GM12878 (cell line): ENCODE measurements at regions not wholly inside any gene's neighbourhood (a gene's known extent, or its start where the extent isn't known, plus 50 kb on each side); places are given as distances from the start of the nearest gene placed in this dataset.

Source experiments
- ATAC-seq: fragments of 200-7000 bp; cut with Tn5 transposase; 3 replicates; pipeline ENCODE4 v1.9.1; 2020; ENCODE audit warnings: mild to moderate bottlenecking, moderate library complexity
- BruUV-seq: library from RNA; stranded (reverse); fragments of 400-500 nt; replicated peaks from 2 replicates; lab custom pipeline; 2021; lab: Mats Ljungman, UMichigan
- CTCF ChIA-PET: fragments of 300-600 bp; sonication (Branson Sonifier 250); formaldehyde crosslinking; extraction: SDS; loops from one replicate; lab custom pipeline; 2021; ENCODE audit warnings: inconsistent platforms; lab: Yijun Ruan, JAX
- POLR2A ChIA-PET: fragments of 350-600 bp; formaldehyde crosslinking; extraction: SDS; loops from one replicate; lab custom pipeline; 2021; ENCODE audit warnings: inconsistent platforms; lab: Charles Lee
- RAD21 ChIA-PET: fragments of 300-600 bp; sonication (Branson Sonifier 250); formaldehyde crosslinking; loops from one replicate; lab custom pipeline; 2023; ENCODE audit warnings: antibody characterized with exemption; ENCODE audit not compliant: unreplicated experiment; lab: Charles Lee
- SMC1A ChIA-PET: fragments of 300-600 bp; sonication (Branson Sonifier 250); formaldehyde crosslinking; loops from one replicate; lab custom pipeline; 2023; ENCODE audit not compliant: unreplicated experiment, uncharacterized antibody; lab: Charles Lee
- DNase-seq: peaks from one replicate; pipeline ENCODE4 v3.0.0-alpha.2; 2011; ENCODE audit warnings: low read depth, low spot score
- FAIRE-seq: peaks from 3 replicates; lab custom pipeline; 2011; peaks lifted over from hg19 to GRCh38; lab: Jason Lieb, UNC
- H2AFZ ChIP-seq: 2 replicates; pipeline ENCODE4 v1.6.0; 2011; ENCODE audit warnings: low read depth, low read length, control low read depth; ENCODE audit not compliant: control insufficient read depth
- H3K27ac ChIP-seq: 2 replicates; pipeline ENCODE4 v1.5.1; 2011; ENCODE audit warnings: control low read depth; ENCODE audit not compliant: control insufficient read depth, insufficient read depth
- H3K27me3 ChIP-seq, 2 experiments: replicated peaks in 1 of 2; 2 replicates each; pipeline versions ENCODE4 v1.6.0 to v1.6.1; 2011; ENCODE audit warnings: low read length in 1 of 2; ENCODE audit not compliant: control insufficient read depth in 2 of 2, insufficient read depth in 2 of 2
- H3K36me3 ChIP-seq, 2 experiments: 2 replicates each; pipeline ENCODE4 v1.5.1; 2011; ENCODE audit warnings: low read length in 1 of 2; ENCODE audit not compliant: control insufficient read depth in 2 of 2, insufficient read depth in 2 of 2
- H3K4me1 ChIP-seq: 2 replicates; pipeline ENCODE4 v1.6.1; 2011; ENCODE audit warnings: mild to moderate bottlenecking, low read length, moderate library complexity, mixed read lengths; ENCODE audit not compliant: control insufficient read depth, insufficient read depth
- H3K4me2 ChIP-seq: 2 replicates; pipeline ENCODE4 v1.6.0; 2011; ENCODE audit warnings: control low read depth; ENCODE audit not compliant: control insufficient read depth, insufficient read depth
- H3K4me3 ChIP-seq: fragments of 200-600 bp; sonication (generic); 2 replicates; pipeline ENCODE4 v1.5.1; 2016
- H3K79me2 ChIP-seq: 2 replicates; pipeline ENCODE4 v1.6.0; 2011; ENCODE audit warnings: low read length; ENCODE audit not compliant: control insufficient read depth, insufficient read depth
- H3K9ac ChIP-seq: 2 replicates; pipeline ENCODE4 v1.8.0; 2011; ENCODE audit warnings: low read length, control low read depth, mixed read lengths; ENCODE audit not compliant: control insufficient read depth, insufficient read depth
- H3K9me3 ChIP-seq: replicated peaks from 3 replicates; pipeline ENCODE4 v1.5.1; 2011; ENCODE audit warnings: mild to moderate bottlenecking, low read length; ENCODE audit not compliant: control insufficient read depth, insufficient read depth
- H4K20me1 ChIP-seq: 2 replicates; pipeline ENCODE4 v1.6.0; 2011; ENCODE audit not compliant: control insufficient read depth, insufficient read depth
- CREB1 ChIP-seq: IDR thresholded peaks from 2 replicates; pipeline ENCODE4 v1.6.1; 2012; ENCODE audit warnings: low read depth, mild to moderate bottlenecking, inconsistent platforms
- EGR1 ChIP-seq, 2 experiments: IDR thresholded peaks; 1 replicate in 1 of 2; 2 replicates in 1 of 2; pipeline ENCODE4 v1.6.1; 2011 to 2012; ENCODE audit warnings: low read depth in 2 of 2, low read length in 2 of 2, borderline replicate concordance in 1 of 2, mild to moderate bottlenecking in 1 of 2, moderate library complexity in 1 of 2
- MEF2B ChIP-seq: fragments of 450-650 bp; IDR thresholded peaks from 2 replicates; pipeline ENCODE4 v1.6.1; 2018; ENCODE audit warnings: mild to moderate bottlenecking, moderate library complexity; ENCODE audit not compliant: partially characterized antibody, poor library complexity, severe bottlenecking
- POLR2AphosphoS5 ChIP-seq: IDR thresholded peaks from 2 replicates; pipeline ENCODE4 v1.6.1; 2011; ENCODE audit warnings: mild to moderate bottlenecking, low read length, inconsistent platforms
- RAD51 ChIP-seq: fragments of 450-650 bp; IDR thresholded peaks from 2 replicates; pipeline ENCODE4 v1.6.1; 2016; ENCODE audit warnings: moderate library complexity, mild to moderate bottlenecking, inconsistent platforms
- WGBS: methylation state at CpG from one replicate; pipeline ENCODE4 v1.1.6; 2016; ENCODE audit warnings: low lambda C conversion rate; ENCODE audit not compliant: insufficient replicate concordance, insufficient coverage; ENCODE audit errors: missing lambda C conversion rate; 5-methylcytosine and 5-hydroxymethylcytosine counted together
- in situ Hi-C: fragments of 300-500 bp; cut with MboI; formaldehyde crosslinking; loops from 9 replicates; pipeline ENCODE4 v1.14.3; 2018; ENCODE audit warnings: mixed read lengths
- intact Hi-C: fragments of 100-400 bp; cut with micrococcal nuclease; formaldehyde crosslinking; loops from one replicate; pipeline ENCODE4 v1.14.2; 2022; ENCODE audit not compliant: unreplicated experiment
- TF ChIP-seq, protein P1 (sequence below): fragments of 450-650 bp; IDR thresholded peaks from 2 replicates; pipeline ENCODE4 v1.6.1; 2016; ENCODE audit warnings: mild to moderate bottlenecking, moderate library complexity, borderline replicate concordance
- TF ChIP-seq, protein P2 (sequence below): IDR thresholded peaks from 2 replicates; pipeline ENCODE4 v1.6.1; 2012; ENCODE audit warnings: mild to moderate bottlenecking, low read depth, low read length
- TF ChIP-seq, protein P3 (sequence below): fragments of 450-650 bp; IDR thresholded peaks from 2 replicates; pipeline ENCODE4 v1.6.1; 2017; ENCODE audit warnings: borderline replicate concordance

DNA sequence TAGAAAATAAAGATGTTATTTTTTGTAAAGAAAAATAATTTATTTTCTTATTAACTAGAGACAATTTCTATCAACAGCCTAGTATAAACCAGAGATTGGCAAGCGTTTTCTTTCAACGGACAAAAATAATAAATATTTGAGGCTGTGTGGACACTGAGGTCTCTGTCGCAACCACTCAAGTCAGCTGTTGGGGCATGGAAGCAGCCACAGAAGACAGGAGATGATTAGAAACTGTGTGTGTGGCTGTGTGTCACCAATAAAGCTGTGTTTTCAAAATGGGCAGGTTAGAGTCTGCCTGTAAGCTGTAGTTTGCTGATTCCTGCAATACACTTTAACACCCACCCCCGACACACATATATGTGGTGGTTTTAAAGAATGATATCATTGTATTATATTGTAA lies 200.6 kb upstream of the HMCN1 start:
- Histone ChIP-seq H3K4me2 (no peak overlapping the region), H3K27ac (no peak overlapping the region), H2AFZ (no peak overlapping the region), H3K27me3 (no peaks in the 10 kb centered on the region), H3K9me3 (no peaks in the 10 kb centered on the region), H4K20me1 (no peaks in the 10 kb centered on the region), H3K9ac (no peak overlapping the region), H3K79me2 (no peaks in the 10 kb centered on the region), H3K4me3 (no peak overlapping the region), H3K4me1 (no peaks in the 10 kb centered on the region), H3K36me3 (no peaks in the 10 kb centered on the region)
- BruUV-seq, result no TSS peak
- in situ Hi-C loops (no loop called here), intact Hi-C loops (no loop called here)
- no peak for DNase-seq
- POLR2A ChIA-PET, result no interaction called here
- WGBS, result 65% methylated on average over 4 of the region's 4 CpGs
- FAIRE-seq, result no peak
- RAD21 ChIA-PET, result no interaction called here
- CTCF ChIA-PET, result no interaction called here
- no peak for TF ChIP-seq POLR2AphosphoS5
- TF ChIP-seq, protein P1, sequence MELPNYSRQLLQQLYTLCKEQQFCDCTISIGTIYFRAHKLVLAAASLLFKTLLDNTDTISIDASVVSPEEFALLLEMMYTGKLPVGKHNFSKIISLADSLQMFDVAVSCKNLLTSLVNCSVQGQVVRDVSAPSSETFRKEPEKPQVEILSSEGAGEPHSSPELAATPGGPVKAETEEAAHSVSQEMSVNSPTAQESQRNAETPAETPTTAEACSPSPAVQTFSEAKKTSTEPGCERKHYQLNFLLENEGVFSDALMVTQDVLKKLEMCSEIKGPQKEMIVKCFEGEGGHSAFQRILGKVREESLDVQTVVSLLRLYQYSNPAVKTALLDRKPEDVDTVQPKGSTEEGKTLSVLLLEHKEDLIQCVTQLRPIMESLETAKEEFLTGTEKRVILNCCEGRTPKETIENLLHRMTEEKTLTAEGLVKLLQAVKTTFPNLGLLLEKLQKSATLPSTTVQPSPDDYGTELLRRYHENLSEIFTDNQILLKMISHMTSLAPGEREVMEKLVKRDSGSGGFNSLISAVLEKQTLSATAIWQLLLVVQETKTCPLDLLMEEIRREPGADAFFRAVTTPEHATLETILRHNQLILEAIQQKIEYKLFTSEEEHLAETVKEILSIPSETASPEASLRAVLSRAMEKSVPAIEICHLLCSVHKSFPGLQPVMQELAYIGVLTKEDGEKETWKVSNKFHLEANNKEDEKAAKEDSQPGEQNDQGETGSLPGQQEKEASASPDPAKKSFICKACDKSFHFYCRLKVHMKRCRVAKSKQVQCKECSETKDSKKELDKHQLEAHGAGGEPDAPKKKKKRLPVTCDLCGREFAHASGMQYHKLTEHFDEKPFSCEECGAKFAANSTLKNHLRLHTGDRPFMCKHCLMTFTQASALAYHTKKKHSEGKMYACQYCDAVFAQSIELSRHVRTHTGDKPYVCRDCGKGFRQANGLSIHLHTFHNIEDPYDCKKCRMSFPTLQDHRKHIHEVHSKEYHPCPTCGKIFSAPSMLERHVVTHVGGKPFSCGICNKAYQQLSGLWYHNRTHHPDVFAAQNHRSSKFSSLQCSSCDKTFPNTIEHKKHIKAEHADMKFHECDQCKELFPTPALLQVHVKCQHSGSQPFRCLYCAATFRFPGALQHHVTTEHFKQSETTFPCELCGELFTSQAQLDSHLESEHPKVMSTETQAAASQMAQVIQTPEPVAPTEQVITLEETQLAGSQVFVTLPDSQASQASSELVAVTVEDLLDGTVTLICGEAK, result peak; percentile 43
- no peak for ATAC-seq
- SMC1A ChIA-PET, result interaction anchor here (1.0 kb wide), 1 partner anchor 11 kb away, joined by 3 read pairs; no protein-coding TSS in a partner anchor

DNA sequence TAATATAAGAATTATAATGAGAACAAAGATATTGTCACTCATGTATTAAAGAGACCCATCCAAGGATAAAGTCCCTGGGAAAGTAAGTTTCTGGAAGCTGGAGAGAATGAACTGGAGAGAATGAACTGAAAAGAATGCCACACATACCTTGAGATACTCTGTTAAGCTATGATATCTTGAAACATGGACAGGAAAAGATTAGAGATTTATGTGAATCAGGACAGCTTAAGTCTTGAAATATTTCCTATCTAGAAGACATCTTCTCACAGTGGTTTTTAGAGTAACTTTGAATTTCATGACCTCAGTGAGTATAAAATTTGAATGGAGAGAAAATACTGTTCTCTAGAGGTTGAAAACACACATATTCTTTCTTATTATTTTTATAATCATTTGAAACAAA lies 201.3 kb upstream of the HMCN1 start:
- H3K36me3 ChIP-seq, result no peaks in the 10 kb centered on the region
- ChIA-PET SMC1A (interaction anchor here (0.7 kb wide), 1 partner anchor 11 kb away, joined by 3 read pairs; no protein-coding TSS in a partner anchor), RAD21 (no interaction called here), CTCF (no interaction called here), POLR2A (no interaction called here)
- H3K9ac ChIP-seq, result no peak overlapping the region
- H3K4me2 ChIP-seq, result no peak overlapping the region
- H3K27me3 ChIP-seq, result no peaks in the 10 kb centered on the region
- DNase-seq (no peak), ATAC-seq (no peak), FAIRE-seq (no peak)
- H3K4me1 ChIP-seq, result no peaks in the 10 kb centered on the region
- BruUV-seq, result no TSS peak
- no peaks in the 10 kb centered on the region for H3K79me2 ChIP-seq
- no peaks in the 10 kb centered on the region for H4K20me1 ChIP-seq
- H3K4me3 ChIP-seq, result no peak overlapping the region
- in situ Hi-C loops, result no loop called here
- no peak overlapping the region for H2AFZ ChIP-seq
- no peaks in the 10 kb centered on the region for H3K9me3 ChIP-seq
- no peak overlapping the region for H3K27ac ChIP-seq
- intact Hi-C loops, result no loop called here
- TF ChIP-seq CREB1, result no peak
- TF ChIP-seq, protein P2, sequence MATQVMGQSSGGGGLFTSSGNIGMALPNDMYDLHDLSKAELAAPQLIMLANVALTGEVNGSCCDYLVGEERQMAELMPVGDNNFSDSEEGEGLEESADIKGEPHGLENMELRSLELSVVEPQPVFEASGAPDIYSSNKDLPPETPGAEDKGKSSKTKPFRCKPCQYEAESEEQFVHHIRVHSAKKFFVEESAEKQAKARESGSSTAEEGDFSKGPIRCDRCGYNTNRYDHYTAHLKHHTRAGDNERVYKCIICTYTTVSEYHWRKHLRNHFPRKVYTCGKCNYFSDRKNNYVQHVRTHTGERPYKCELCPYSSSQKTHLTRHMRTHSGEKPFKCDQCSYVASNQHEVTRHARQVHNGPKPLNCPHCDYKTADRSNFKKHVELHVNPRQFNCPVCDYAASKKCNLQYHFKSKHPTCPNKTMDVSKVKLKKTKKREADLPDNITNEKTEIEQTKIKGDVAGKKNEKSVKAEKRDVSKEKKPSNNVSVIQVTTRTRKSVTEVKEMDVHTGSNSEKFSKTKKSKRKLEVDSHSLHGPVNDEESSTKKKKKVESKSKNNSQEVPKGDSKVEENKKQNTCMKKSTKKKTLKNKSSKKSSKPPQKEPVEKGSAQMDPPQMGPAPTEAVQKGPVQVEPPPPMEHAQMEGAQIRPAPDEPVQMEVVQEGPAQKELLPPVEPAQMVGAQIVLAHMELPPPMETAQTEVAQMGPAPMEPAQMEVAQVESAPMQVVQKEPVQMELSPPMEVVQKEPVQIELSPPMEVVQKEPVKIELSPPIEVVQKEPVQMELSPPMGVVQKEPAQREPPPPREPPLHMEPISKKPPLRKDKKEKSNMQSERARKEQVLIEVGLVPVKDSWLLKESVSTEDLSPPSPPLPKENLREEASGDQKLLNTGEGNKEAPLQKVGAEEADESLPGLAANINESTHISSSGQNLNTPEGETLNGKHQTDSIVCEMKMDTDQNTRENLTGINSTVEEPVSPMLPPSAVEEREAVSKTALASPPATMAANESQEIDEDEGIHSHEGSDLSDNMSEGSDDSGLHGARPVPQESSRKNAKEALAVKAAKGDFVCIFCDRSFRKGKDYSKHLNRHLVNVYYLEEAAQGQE, result no peak
- TF ChIP-seq, protein P3, sequence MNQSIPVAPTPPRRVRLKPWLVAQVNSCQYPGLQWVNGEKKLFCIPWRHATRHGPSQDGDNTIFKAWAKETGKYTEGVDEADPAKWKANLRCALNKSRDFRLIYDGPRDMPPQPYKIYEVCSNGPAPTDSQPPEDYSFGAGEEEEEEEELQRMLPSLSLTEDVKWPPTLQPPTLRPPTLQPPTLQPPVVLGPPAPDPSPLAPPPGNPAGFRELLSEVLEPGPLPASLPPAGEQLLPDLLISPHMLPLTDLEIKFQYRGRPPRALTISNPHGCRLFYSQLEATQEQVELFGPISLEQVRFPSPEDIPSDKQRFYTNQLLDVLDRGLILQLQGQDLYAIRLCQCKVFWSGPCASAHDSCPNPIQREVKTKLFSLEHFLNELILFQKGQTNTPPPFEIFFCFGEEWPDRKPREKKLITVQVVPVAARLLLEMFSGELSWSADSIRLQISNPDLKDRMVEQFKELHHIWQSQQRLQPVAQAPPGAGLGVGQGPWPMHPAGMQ, result no peak
- TF ChIP-seq MEF2B, result no peak
- TF ChIP-seq EGR1 (IDR thresholded peaks at IDR 0.05; ENCODE audit: borderline replicate concordance in 1 of 2, low read depth in 2 of 2, low read length in 2 of 2), result no peak
- TF ChIP-seq RAD51, result no peak
